GM20431 (cell line): ENCODE measurements at regions not wholly inside any gene's neighbourhood (a gene's known extent, or its start where the extent isn't known, plus 50 kb on each side); places are given as distances from the start of the nearest gene placed in this dataset.
"Not testable (repeated sequence)": the region's sequence is repeated elsewhere in the genome, so short reads cannot be mapped to it uniquely, and the experiment has no call there.

Source experiments
- in situ Hi-C: fragments of 300-500 bp; cut with MseI, MboI; formaldehyde crosslinking; loops from one replicate; pipeline ENCODE4 v1.15.0; 2020; ENCODE audit warnings: low sequenced_read_pairs; ENCODE audit not compliant: unreplicated experiment

DNA sequence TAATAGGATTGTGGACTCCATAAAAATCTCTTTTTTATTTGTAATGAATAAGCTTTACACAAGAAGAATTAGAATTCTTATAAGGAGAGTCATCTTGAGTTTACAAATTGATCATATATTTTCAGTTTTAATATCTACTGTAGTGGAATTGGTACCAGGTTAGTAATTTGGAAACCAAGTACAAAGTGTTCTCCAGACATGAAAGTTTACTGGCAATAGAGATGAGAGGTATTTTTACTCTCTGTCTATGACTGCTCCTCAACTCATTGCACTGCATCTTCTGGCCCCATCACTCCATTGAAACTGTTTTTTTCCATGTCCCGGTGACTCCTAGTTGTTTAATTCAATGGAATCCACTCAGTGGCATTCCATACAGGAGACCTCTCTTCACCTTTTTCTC lies 164.5 kb upstream of the SMIM30 start:
- in situ Hi-C loops: no loop called here

DNA sequence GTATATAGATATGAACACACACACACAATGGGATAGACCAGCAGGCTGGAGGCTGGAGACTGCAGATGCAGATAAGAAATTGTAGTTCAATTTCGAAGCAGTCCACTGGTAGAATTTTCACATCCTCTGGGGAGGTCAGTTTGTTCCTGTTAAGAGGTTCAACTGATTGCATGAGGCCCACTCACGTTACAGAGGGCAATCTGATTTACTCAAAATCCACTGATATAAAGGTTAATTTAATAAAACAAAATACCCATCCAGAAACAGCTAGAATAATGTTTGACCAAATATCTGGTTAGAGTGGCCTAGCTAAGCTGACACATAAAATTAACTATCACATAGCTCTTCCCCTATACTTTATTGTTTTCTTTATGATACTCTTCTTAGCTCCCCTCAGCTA lies 162.9 kb upstream of the SMIM30 start:
- in situ Hi-C loops: no loop called here

DNA sequence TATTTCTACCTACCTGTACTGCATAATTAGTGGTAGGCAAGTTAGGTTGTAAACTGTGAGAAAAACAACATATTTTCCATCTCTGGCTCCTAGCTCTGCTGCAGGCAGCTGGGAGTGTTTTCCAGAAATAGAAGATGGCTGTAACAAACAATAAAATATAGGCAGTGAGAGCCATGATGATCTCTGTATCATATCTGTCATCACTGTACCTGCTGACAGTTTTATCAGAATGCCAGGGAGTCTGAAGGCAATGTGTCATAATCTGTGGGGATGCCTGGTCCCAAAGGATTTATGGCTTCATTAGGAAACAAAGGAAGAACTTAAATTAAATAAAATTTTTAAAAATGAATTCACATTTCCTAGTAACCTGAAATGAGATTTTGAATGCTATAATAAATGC lies 160.9 kb upstream of the SMIM30 start:
- in situ Hi-C loops: no loop called here

DNA sequence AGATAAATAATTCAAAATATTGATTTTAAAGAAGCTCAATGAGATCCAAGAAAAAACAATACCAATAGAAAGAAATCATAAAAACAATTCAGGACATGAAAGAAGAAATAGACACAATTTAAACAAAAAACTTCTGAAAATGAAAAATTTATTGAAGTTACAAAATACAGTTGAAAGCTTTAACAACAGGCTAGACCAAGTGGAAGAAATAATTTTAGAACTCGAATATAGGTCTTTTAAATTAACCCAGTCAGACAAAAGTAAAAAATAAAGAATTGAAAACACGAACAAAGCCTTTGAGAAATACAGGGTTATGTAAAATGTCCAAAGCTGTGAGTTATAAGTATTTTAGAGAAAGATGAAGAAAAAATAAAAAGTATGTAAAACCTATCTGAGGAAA lies 152.4 kb upstream of the SMIM30 start:
- in situ Hi-C loops: no loop called here

DNA sequence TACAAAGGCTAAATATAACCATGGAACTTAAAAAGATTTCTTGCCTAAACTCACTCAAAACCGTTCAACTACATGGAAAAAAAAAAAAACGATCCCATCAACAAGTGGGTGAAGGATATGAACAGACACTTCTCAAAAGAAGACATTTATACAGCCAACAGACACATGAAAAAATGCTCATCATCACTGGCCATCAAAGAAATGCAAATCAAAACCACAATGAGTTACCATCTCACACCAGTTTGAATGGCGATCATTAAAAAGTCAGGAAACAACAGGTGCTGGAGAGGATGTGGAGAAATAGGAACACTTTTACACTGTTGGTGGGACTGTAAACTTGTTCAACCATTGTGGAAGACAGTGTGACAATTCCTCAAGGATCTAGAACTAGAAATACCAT lies 151.2 kb upstream of the SMIM30 start:
- in situ Hi-C loops: not testable (repeated sequence)

DNA sequence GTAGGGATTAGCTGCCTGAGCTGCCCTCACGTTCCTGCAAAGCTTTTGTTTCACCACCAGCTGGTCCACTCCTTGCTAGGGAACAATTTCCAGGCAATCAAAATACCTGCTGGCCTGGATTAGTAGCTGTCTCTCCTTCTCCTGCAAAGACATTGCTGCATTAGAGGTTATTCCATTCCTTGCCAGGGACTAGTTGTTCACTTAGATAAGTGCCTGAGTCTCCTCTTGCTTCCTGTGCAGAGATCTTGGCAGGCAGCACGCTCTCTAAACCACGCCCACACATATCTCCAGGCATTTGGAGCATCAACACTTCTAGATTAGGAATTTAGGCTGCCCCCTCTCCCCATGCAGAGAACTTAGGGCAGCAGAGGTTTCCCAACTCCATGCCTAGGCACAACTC lies 150.4 kb upstream of the SMIM30 start:
- in situ Hi-C loops: no loop called here

DNA sequence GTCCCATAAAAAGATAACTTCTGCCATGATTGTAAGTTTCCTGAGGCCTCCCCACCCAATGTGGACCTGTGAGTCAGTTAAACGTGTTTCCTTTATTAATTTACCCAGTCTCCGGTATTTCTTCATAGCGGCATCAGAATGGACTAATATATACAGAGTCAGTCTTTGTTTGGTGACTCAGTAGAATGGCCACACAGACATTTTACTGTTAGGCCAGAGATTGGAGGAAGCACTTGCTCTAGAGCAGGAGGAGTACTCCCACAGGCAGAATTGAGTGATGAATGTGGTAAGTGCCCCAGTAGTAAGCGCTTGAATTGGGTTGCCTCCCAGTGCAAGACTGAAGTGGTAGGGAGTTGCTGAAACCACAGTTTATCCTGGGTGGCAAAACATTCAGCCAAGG lies 149.5 kb upstream of the SMIM30 start:
- in situ Hi-C loops: no loop called here

DNA sequence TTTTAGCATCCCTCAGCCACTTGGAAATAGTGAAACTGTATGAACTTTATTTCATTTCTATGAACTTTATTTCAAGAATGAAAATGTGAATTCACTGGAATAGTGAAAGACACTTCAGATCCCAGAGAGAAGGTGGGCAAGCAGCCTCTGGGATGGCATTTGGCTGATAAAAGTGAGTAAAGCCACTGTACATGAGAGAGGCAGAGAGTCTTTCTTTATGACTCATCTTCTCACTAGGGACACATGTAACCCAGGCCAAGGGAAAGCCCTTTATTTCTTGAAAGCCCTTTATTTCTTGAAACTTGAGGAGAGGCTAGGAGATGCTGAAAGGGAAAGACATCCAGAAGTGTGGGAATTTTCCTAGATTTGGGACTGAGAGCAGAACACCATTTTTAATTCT lies 148.9 kb upstream of the SMIM30 start:
- in situ Hi-C loops: no loop called here

DNA sequence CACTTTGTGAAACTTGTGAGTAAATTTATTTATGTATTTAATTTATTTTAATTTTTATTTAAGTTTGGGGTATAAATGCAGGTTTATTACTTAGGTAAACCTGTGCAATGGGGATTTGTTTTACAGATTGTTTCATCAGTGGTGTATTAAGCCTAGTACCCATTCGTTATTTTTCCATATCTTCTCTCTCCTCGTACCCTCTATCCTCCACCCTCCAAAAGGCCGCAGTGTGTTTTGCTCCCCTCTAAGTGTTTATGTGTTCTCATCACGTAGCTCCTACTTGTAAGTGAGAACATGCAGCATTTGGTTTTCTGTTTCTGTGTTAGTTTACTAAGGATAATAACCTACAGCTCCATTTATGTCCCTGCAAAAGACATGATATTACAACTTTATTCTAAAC lies 145.4 kb upstream of the SMIM30 start:
- in situ Hi-C loops: no loop called here

DNA sequence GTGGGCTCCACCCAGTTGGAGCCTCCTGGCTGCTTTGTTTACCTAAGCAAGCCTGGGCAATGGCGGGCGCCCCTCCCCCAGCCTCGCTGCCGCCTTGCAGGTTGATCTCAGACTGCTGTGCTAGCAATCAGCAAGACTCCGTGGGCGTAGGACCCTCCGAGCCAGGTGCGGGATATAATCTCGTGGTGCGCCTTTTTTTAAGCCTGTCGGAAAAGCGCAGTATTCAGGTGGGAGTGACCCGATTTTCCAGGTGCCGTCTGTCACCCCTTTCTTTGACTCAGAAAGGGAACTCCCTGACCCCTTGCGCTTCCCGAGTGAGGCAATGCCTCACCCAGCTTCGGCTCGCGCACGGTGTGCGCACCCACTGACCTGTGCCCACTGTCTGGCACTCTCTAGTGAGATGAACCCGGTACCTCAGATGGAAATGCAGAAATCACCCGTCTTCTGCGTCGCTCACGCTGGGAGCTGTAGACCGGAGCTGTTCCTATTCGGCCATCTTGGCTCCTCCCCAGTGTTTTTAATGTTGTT lies 144.9 kb upstream of the SMIM30 start:
- in situ Hi-C loops: not testable (repeated sequence)

DNA sequence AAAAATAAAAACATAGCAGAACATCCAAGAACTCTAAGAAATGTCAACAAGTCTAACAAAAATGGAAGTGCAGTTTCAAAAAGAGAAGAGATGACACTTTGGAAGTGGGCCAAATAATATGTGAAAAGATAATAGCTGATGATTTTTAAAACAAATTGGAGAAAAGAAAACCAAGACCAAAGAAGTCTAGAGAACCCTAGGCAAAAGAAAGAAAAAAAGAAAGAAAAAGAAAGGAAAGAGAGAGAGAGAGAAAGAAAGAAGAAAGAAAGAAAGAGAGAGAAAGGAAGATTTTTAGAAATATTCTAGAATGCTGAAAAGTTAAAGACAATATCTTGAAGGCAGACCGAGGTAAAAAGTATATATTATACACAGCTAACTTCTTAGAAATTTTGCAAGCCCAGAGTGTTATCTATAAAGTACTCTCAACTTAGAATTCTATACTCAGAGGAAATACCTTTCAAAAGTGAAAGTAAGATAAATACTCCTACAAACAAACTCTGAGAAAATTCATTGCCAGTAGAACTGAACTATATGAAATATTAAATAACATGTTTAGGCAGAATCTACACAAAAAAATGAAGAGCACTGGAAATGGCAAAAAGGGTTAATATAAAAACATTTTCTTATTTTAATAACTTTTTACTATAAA lies 138.7 kb upstream of the SMIM30 start:
- in situ Hi-C loops: no loop called here

DNA sequence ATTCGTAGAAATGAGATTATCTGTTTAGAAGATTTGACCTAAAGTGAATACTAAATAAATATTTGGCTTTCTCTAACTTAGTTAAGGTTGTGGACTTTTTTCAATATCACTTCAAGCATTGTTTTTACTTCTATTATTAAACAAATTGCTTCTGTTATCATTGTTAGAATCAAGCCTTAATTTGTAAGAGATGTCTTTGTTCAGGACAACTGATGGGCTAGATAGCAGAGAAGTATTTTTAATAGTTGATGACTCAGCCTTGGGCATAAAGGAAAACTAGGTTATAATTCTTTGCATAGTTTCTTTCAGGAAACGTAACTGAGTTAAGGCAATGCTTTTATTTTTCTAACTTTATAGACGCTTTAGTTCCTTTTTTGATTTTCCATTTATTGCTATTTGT lies 128.8 kb upstream of the SMIM30 start:
- in situ Hi-C loops: no loop called here

DNA sequence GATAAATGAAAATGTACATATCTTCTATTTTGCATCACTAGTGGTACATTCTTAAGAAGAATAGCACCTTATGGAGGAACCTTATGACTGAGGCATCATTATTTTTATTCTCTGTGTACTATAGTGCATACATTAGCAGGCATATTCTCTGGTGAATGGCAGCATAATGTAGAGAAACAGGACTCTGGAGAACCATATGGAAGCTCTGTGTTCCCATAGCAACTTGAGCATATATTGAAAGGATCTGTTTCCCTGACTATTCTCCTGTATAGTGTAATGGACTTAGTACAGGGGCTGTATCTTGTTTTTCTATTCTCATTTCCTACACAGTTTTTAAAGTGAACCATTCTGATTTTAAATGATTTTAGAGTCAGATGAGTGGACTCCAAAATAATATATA lies 128.4 kb upstream of the SMIM30 start:
- in situ Hi-C loops: no loop called here

DNA sequence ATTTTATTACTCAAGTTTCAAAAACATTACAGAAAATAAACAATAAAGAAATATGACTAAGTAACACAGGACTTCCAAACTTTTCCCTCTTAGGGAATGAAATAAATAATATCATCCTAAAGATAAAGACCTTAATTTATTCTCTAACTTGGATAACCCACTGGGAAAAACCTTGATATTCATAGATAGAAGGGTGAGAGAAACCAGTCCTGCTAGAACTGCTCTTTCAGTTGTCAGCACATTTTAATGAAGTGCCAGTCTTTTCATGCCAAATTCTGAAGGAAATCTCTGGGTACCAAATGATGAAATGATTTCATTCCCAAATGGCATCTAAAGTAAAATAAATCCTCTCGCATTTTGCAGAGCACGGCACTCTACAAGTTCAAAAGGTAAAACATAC lies 114.5 kb upstream of the SMIM30 start:
- in situ Hi-C loops: no loop called here

DNA sequence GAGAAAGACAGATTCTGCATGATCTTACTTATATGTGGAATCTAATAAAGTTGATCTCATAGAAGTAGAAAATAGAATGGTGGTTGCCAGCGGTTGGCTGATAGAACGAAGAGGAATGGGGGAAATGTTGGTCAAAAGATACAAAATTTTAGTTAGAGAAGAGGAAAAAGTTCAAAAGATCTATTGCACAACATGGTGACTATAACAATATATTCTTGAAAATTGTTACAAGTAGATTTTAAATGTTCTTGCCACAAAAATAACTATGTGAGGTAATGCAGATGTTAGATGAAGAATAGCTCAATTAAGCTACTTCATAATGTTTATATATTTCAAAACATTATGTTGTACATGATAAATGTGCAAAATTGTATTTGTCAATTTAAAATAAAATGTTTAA lies 112.3 kb upstream of the SMIM30 start:
- in situ Hi-C loops: no loop called here

DNA sequence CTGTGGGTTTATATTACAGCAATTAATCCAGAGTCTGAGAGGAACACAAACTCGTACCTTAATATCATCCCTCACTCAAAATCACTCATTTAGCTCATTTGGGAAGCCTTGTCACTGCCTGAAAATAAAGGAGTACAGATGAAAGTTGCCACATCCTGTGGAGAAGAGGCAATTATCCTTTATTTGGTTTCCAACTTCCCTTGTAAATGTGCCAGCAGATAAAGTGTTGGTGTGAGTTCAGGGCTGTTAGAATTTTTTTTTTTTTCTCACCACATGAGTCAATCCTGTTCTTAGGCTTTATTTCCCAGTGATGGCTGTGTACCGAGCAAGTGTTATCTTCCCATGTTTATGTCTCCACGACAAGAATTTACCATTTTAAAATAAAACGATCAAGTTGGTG lies 99.0 kb upstream of the SMIM30 start:
- in situ Hi-C loops: no loop called here

DNA sequence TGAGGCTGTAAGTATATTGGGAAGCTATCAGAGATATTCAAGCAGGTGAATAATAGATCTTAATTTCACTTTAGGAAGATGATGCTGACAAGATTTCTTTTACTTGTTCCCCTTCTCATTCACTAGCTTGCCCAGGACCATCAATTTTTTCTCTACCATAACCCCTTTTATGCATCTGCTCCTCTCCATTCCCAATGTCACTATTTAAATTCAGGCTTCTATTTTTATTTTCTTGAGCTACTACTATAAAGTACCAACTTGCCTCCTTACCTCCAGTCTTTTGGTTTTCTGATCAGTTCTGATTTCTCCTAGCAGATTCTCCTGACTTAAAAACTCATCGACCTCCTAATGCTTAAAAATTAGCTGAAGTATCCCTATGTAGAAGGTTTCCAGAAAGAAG lies 97.7 kb upstream of the SMIM30 start:
- in situ Hi-C loops: no loop called here

DNA sequence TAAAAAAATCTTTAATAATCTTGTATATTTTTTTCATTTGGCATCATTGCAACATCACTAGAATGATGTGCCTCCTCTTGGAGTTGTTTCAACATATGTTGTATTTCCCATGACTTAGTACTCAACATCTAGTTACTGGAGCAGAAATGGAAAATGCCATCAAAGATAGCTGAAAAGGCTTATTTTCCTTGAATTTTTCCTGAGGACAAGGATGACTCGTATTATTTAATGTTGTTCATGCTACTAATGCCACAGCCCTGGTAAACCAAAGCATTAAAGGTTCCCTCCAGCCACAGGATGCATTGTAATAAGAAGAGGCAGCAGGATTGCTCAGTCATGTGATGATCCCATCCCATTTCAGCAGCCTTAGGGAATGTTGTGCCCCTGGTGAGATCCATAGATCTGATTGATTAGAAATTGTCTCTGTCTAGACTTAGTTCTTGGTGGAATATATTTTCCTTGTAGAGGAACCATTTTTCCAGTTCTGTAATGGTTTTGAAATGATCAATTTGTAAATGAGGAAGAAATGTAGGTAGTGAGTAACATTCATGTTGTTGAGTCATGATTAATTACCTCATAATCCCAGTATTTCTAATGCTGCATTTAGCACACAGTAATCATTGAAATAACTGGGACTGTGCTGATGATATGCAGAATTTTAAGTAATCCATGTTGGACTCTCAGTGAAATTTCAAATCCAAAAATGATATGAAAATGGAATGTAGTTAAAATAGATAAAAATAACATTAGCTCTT lies 91.3 kb upstream of the SMIM30 start:
- in situ Hi-C loops: no loop called here

DNA sequence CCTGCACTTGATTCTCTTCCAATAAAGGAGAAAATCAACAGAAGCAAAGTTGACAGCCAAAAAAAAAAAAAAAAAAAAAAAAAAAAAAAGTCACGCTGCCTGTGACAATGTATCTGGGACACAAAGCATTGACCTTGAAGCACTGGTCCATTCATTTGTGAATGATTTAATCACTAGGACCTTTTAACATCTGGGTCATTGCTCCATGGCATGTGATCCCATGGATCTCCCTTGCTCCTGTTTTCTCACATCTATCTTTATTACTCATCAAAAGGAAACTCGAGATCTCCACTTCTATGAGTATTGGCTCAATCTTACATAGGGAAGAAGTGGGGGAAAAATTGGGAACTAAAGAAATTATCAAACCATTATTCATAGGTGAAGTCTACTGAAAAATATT lies 89.6 kb upstream of the SMIM30 start:
- in situ Hi-C loops: no loop called here

DNA sequence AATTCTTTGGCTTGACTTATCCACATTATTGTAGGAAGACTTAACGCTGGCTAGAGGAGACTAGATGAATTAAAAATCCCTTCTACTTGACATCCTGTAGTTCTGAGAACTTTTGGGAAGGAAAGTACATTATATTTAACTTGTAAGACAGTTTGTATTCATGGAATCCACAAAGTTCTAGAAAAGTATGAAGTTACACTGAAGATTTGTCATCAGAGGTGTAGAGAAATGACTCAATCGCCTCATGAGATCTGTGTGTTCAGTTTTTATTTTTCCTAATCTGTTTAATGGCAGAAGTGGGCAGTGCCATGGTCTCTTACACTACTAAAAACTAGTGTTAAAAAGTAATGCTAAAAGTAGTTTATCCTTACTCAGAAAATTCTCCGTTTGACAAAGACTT lies 89.1 kb upstream of the SMIM30 start:
- in situ Hi-C loops: no loop called here

DNA sequence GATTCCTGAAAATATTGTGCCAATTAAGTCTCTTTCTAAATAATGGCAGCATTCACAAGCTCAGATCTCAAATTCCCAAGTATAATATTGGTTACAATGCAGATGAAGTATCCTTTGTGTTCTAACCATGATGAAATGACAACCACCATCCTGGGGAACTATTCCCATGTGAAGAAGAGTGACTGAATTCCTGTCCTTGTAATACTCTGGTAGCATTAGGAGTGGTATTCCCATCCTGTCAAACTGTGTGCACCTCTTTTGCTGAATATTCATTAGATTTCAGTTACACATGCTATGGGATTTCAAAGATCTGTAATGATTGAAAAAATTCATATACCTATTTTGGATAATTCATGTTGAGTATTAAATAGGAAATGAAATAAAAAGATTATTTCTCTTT lies 86.1 kb upstream of the SMIM30 start:
- in situ Hi-C loops: no loop called here

DNA sequence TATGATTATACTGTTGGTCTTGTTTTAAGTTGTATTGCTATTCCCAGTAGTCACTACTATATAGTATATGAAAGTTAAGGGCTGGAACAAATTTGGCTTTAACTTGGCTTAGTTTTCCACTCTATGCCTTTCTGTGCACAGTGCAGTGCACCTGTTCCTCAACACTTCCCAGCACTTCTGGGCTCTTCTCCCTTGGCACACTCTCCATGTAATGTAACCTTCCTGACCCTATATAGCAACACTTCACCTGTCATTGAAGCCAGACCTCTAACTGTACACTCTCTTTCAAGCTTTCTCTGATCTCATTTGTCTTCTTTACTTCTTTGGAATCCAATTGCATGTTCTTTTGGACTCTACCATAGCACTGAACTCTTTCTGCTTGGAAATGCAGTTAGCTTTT lies 83.9 kb upstream of the SMIM30 start:
- in situ Hi-C loops: no loop called here
